ENCODE measurements at regions not wholly inside any gene's neighbourhood (a gene's known extent, or its start where the extent isn't known, plus 50 kb on each side); places are given as distances from the start of the nearest gene placed in this dataset.

DNA sequence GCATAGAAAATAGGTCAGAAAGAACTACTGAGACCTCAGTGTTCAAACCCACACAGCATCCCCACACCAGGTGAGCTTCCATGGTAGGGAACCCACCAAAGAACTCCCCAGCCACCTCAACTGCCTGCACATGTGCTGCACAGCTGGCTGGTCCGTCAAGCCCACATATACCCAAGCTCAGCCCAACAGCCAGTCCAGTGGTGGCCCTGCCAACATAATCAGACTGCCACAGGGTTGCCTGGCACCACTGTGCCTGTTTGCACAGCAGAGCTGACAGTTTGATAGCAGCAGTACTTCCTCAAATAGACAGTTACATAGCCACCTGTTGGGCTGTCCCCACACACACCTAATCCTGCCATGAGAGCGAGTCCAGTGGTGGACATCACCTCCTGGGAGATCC, 283.3 kb upstream of the PRMT6 start:
- no peaks in the 10 kb centered on the region for H3K36me3 ChIP-seq (ENCODE audit: control insufficient read depth in 2 of 2, extremely low read depth in 1 of 2, insufficient read depth in 2 of 2, low read length in 2 of 2)
- CTCF ChIA-PET, result no interaction called here
- intact Hi-C loops (cut with micrococcal nuclease) (no loop called here), dilution Hi-C loops (cut with MboI; ENCODE audit: extremely low pct_ligation_motif_present, low sequenced_read_pairs) (no loop called here)
- H3K9ac ChIP-seq (replicated peaks; ENCODE audit: extremely low read depth, insufficient read depth, low read length), result no peak overlapping the region
- no TSS peak for BruUV-seq (replicated peaks)
- H3K27me3 ChIP-seq (ENCODE audit: control insufficient read depth in 2 of 2, insufficient read depth in 2 of 2, low read length in 2 of 2), result no peaks in the 10 kb centered on the region
- no peaks in the 10 kb centered on the region for H3K4me1 ChIP-seq (ENCODE audit: control insufficient read depth, extremely low read depth, insufficient read depth, low read length)
- no peak for FAIRE-seq
- H3K4me2 ChIP-seq (ENCODE audit: insufficient read depth, low read length), result no peak overlapping the region
- POLR2A ChIA-PET, result no interaction called here
- H3K9me3 ChIP-seq (replicated peaks; ENCODE audit: control insufficient read depth, insufficient read depth, low read length), result peaks cover 8% of the 10 kb centered on the region
- no peaks in the 10 kb centered on the region for H3K9me1 ChIP-seq (replicated peaks; ENCODE audit: control insufficient read depth, extremely low read depth, insufficient read depth, low read length)
- H3K79me2 ChIP-seq (ENCODE audit: control insufficient read depth, insufficient read depth, low read length), result no peaks in the 10 kb centered on the region
- TF ChIP-seq POLR2A (IDR thresholded peaks at IDR 0.05; ENCODE audit: low read depth, low read length), result no peak
- no peak overlapping the region for H3K27ac ChIP-seq (ENCODE audit: insufficient read depth, low read depth, low read length)
- no peak overlapping the region for H3K4me3 ChIP-seq (replicated peaks in 1 of 3; ENCODE audit: insufficient read depth in 1 of 3, low read depth in 1 of 3, low read length in 3 of 3)
- no peaks in the 10 kb centered on the region for H4K20me1 ChIP-seq (replicated peaks; ENCODE audit: control insufficient read depth, extremely low read depth, insufficient read depth, low read length)
- H2AFZ ChIP-seq (ENCODE audit: low read depth, low read length), result no peak overlapping the region
- no peak for DNase-seq (ENCODE audit: low read depth, low spot score)

DNA sequence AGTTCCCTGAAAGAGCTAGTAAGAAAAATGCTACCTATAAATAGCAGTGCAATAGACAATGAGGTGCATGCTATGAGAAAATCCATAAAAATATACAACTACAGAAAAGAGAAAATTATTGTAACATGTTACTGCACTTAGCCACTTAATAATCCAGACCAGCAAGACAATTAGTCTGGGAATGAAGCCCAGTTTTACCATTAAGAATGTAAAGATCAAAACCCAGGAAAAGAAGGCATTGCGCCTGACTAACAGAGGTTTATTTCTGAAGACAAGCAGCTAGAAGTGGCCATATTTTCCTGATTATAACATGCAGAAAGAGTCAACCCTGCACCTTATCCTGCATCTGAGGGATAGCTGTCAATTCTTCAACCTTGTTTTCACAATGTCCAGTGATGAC, 276.4 kb upstream of the PRMT6 start:
- POLR2A ChIA-PET, result no interaction called here
- no peaks in the 10 kb centered on the region for H3K79me2 ChIP-seq (ENCODE audit: control insufficient read depth, insufficient read depth, low read length)
- H3K27ac ChIP-seq (ENCODE audit: insufficient read depth, low read depth, low read length), result no peak overlapping the region
- BruUV-seq (replicated peaks), result no TSS peak
- H3K27me3 ChIP-seq (ENCODE audit: control insufficient read depth in 2 of 2, insufficient read depth in 2 of 2, low read length in 2 of 2), result no peaks in the 10 kb centered on the region
- CTCF ChIA-PET, result no interaction called here
- no peaks in the 10 kb centered on the region for H4K20me1 ChIP-seq (replicated peaks; ENCODE audit: control insufficient read depth, extremely low read depth, insufficient read depth, low read length)
- dilution Hi-C loops (cut with MboI; ENCODE audit: extremely low pct_ligation_motif_present, low sequenced_read_pairs) (no loop called here), intact Hi-C loops (cut with micrococcal nuclease) (no loop called here)
- no peak for TF ChIP-seq FOS (IDR thresholded peaks at IDR 0.05; ENCODE audit: borderline replicate concordance, insufficient read depth, low read length)
- TF ChIP-seq, protein P1, sequence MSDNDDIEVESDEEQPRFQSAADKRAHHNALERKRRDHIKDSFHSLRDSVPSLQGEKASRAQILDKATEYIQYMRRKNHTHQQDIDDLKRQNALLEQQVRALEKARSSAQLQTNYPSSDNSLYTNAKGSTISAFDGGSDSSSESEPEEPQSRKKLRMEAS (IDR thresholded peaks at IDR 0.05; ENCODE audit: insufficient read depth, insufficient read length), result no peak
- no peak for TF ChIP-seq POLR2A (IDR thresholded peaks at IDR 0.05; ENCODE audit: low read depth, low read length)
- no peak for TF ChIP-seq MYC (IDR thresholded peaks at IDR 0.05; ENCODE audit: low read depth, low read length)
- TF ChIP-seq EZH2 (IDR thresholded peaks at IDR 0.05; ENCODE audit: borderline replicate concordance, low read depth, low read length, severe bottlenecking), result no peak
- no peak for TF ChIP-seq JUN (IDR thresholded peaks at IDR 0.05; ENCODE audit: borderline replicate concordance, insufficient read depth, insufficient read length, low read depth)
- TF ChIP-seq POLR2AphosphoS5 (IDR thresholded peaks at IDR 0.05; ENCODE audit: insufficient read depth, low read depth, low read length), result no peak
- TF ChIP-seq, protein P2, sequence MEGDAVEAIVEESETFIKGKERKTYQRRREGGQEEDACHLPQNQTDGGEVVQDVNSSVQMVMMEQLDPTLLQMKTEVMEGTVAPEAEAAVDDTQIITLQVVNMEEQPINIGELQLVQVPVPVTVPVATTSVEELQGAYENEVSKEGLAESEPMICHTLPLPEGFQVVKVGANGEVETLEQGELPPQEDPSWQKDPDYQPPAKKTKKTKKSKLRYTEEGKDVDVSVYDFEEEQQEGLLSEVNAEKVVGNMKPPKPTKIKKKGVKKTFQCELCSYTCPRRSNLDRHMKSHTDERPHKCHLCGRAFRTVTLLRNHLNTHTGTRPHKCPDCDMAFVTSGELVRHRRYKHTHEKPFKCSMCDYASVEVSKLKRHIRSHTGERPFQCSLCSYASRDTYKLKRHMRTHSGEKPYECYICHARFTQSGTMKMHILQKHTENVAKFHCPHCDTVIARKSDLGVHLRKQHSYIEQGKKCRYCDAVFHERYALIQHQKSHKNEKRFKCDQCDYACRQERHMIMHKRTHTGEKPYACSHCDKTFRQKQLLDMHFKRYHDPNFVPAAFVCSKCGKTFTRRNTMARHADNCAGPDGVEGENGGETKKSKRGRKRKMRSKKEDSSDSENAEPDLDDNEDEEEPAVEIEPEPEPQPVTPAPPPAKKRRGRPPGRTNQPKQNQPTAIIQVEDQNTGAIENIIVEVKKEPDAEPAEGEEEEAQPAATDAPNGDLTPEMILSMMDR (IDR thresholded peaks at IDR 0.05; ENCODE audit: extremely low read depth in 1 of 2, insufficient read depth in 1 of 2, low read depth in 1 of 2, low read length in 2 of 2), result no peak
- FAIRE-seq (no peak), DNase-seq (ENCODE audit: low read depth, low spot score) (no peak)
- H3K36me3 ChIP-seq (ENCODE audit: control insufficient read depth in 2 of 2, extremely low read depth in 1 of 2, insufficient read depth in 2 of 2, low read length in 2 of 2), result no peaks in the 10 kb centered on the region
- no peak overlapping the region for H3K4me2 ChIP-seq (ENCODE audit: insufficient read depth, low read length)
- H3K4me1 ChIP-seq (ENCODE audit: control insufficient read depth, extremely low read depth, insufficient read depth, low read length), result no peaks in the 10 kb centered on the region
- H3K9ac ChIP-seq (replicated peaks; ENCODE audit: extremely low read depth, insufficient read depth, low read length), result no peak overlapping the region
- no peak overlapping the region for H3K4me3 ChIP-seq (replicated peaks in 1 of 3; ENCODE audit: insufficient read depth in 1 of 3, low read depth in 1 of 3, low read length in 3 of 3)
- H2AFZ ChIP-seq (ENCODE audit: low read depth, low read length), result no peak overlapping the region
- H3K9me1 ChIP-seq (replicated peaks; ENCODE audit: control insufficient read depth, extremely low read depth, insufficient read depth, low read length), result no peaks in the 10 kb centered on the region
- H3K9me3 ChIP-seq (replicated peaks; ENCODE audit: control insufficient read depth, insufficient read depth, low read length), result peaks cover 5% of the 10 kb centered on the region

Measured in endothelial cell of umbilical vein (primary cell).